Tibial nerve (tissue), 4 donors: ENCODE measurements at regions not wholly inside any gene's neighbourhood (a gene's known extent, or its start where the extent isn't known, plus 50 kb on each side); places are given as distances from the start of the nearest gene placed in this dataset.

ENCODE experiments used
- DNase-seq, 2 donors: peaks; one replicate each; pipeline ENCODE4 v3.0.0-alpha.2; 2019; ENCODE audit warnings: low spot score in 2 of 2
- H3K27ac ChIP-seq, 4 donors: fragments of 200-600 bp; sonication (generic) in 3 of 4; one replicate each; pipeline ENCODE4 v1.5.1; 2017 to 2019; ENCODE audit warnings: mild to moderate bottlenecking in 1 of 4
- H3K27me3 ChIP-seq, 2 donors: fragments of 200-600 bp; sonication (generic) in 1 of 2; one replicate each; pipeline versions ENCODE4 v1.5.1 to v1.6.0; 2017 to 2019
- H3K36me3 ChIP-seq, 3 donors: fragments of 200-600 bp; sonication (generic); one replicate each; pipeline ENCODE4 v1.5.1; 2018 to 2019
- H3K4me1 ChIP-seq, 4 donors: fragments of 200-600 bp; sonication (generic) in 3 of 4; one replicate each; pipeline ENCODE4 v1.5.1; 2017 to 2019
- H3K4me3 ChIP-seq, 4 donors: fragments of 200-600 bp; sonication (generic) in 3 of 4; one replicate each; pipeline ENCODE4 v1.5.1; 2017 to 2019; ENCODE audit warnings: mild to moderate bottlenecking in 1 of 4, moderate library complexity in 1 of 4
- H3K9me3 ChIP-seq, 4 donors: fragments of 200-600 bp; sonication (generic) in 3 of 4; one replicate each; pipeline ENCODE4 v1.5.1; 2017 to 2019
- CTCF ChIP-seq, 5 experiments: fragments of 200-600 bp in 3 of 5; fragments of 450-650 bp in 2 of 5; sonication (generic) in 3 of 5; IDR thresholded peaks; one replicate each; pipeline ENCODE4 v1.5.1; 2016 to 2019; ENCODE audit warnings: antibody characterized with exemption in 5 of 5, mild to moderate bottlenecking in 3 of 5, moderate library complexity in 2 of 5
- EP300 ChIP-seq, 2 donors: sonication (generic); formaldehyde crosslinking; IDR thresholded peaks; one replicate each; pipeline ENCODE4 v1.6.1; 2017; ENCODE audit warnings: antibody characterized with exemption in 2 of 2, mild to moderate bottlenecking in 1 of 2
- POLR2A ChIP-seq, 2 donors: fragments of 450-650 bp; IDR thresholded peaks; one replicate each; pipeline ENCODE4 v1.6.1; 2017; ENCODE audit warnings: antibody characterized with exemption in 2 of 2, mild to moderate bottlenecking in 2 of 2, moderate library complexity in 2 of 2
- WGBS, 2 donors: methylation state at CpG; one replicate each; pipeline ENCODE4 v1.1.5; 2018; 5-methylcytosine and 5-hydroxymethylcytosine counted together

DNA sequence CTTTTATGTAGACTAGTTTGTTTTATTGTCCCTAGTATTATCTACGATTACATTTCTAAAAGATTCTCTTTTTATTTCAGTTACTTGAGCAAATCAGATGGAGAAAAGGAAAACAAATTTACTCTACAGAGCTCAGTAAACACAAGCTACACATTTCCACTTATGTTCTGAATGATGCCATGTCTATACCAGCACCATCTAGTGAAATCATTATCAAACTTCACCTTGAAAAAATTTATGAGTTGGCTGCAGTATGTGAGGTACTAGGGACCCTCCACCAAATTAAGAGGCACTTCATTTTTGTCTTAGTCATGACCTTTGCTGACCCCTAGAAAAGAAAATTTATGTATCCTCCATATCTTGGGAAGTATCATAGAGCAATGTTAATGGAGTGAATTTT lies 827.4 kb downstream of the SI start:
- TF ChIP-seq EP300 (IDR thresholded peaks at IDR 0.05) = no peak
- TF ChIP-seq POLR2A (IDR thresholded peaks at IDR 0.05) = no peak
- no peak for TF ChIP-seq CTCF (IDR thresholded peaks at IDR 0.05)
- Histone ChIP-seq H3K27ac (no peak overlapping the region), H3K4me3 (no peak overlapping the region), H3K36me3 (no peaks in the 10 kb centered on the region), H3K9me3 (no peaks in the 10 kb centered on the region), H3K27me3 (no peaks in the 10 kb centered on the region), H3K4me1 (no peaks in the 10 kb centered on the region)
- no peak for DNase-seq
- WGBS, 2 donors = 88 to 93% methylated on average over 1 of the region's 1 CpG

DNA sequence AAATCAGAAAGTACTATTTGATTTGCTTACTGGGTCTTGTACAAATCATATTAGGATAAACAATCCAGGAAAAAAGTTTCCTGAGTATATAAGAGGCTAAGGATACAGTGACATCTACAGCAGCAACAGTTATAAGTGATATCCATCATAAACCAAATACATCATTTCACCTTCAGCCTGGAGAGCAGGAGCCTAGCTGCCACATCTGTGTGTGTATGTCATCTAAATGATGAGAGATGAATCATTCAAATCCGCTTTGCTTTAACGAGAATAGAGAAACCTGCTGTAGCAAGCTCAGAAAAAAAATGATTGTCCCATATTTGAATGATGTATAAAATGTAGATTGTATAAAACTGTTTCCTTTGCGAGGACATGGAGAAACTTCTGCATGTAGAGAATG lies 841.4 kb downstream of the SI start:
- Histone ChIP-seq H3K9me3 (no peaks in the 10 kb centered on the region), H3K4me3 (no peak overlapping the region), H3K36me3 (no peaks in the 10 kb centered on the region), H3K27me3 (no peaks in the 10 kb centered on the region), H3K27ac (no peak overlapping the region), H3K4me1 (no peaks in the 10 kb centered on the region)
- no peak for TF ChIP-seq CTCF (IDR thresholded peaks at IDR 0.05)
- TF ChIP-seq EP300 (IDR thresholded peaks at IDR 0.05) = no peak
- WGBS, 2 donors = 92 to 97% methylated on average over 3 of the region's 3 CpGs
- no peak for DNase-seq

- no peak for DNase-seq
- WGBS, 2 donors = 72 to 73% methylated on average over 4 of the region's 4 CpGs
- no peak overlapping the region for H3K4me3 ChIP-seq
- H3K27ac ChIP-seq = no peak overlapping the region
- TF ChIP-seq CTCF (IDR thresholded peaks at IDR 0.05) = no peak
- no peak for TF ChIP-seq EP300 (IDR thresholded peaks at IDR 0.05)
- no peak for TF ChIP-seq POLR2A (IDR thresholded peaks at IDR 0.05)
- H3K4me1 ChIP-seq = no peaks in the 10 kb centered on the region
- H3K36me3 ChIP-seq = no peaks in the 10 kb centered on the region
- no peaks in the 10 kb centered on the region for H3K27me3 ChIP-seq
- no peaks in the 10 kb centered on the region for H3K9me3 ChIP-seq
Measured at GRCh38 chr3:164235289-164236028, 842.8 kb downstream of the SI start.

- no peak overlapping the region for H3K27ac ChIP-seq
- no peak overlapping the region for H3K4me3 ChIP-seq
- H3K36me3 ChIP-seq = no peaks in the 10 kb centered on the region
- WGBS, 2 donors = 80 to 82% methylated on average over 2 of the region's 2 CpGs
- DNase-seq = no peak
- H3K27me3 ChIP-seq = no peaks in the 10 kb centered on the region
- H3K9me3 ChIP-seq = no peaks in the 10 kb centered on the region
- TF ChIP-seq EP300 (IDR thresholded peaks at IDR 0.05) = no peak
- TF ChIP-seq POLR2A (IDR thresholded peaks at IDR 0.05) = no peak
- no peak for TF ChIP-seq CTCF (IDR thresholded peaks at IDR 0.05)
- H3K4me1 ChIP-seq = no peaks in the 10 kb centered on the region
Measured at GRCh38 chr3:164233951-164234350, 844.3 kb downstream of the SI start.

DNA sequence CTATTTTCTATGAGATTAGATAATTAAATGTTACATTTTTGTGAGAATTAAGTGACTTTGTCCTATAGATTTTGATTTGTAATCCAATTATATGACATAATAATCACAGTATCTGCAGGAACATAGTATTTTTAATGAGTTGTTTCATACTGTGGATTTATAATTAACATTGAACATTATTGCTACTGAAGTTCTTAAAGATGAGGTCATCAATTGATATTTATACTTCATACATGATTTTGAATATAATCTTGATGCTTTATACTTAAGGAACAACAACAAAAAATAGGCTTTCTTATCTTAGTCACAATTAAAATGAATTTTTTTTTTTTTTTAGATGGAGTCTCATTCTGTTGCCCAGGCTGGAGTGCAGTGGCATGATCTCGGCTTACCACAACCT lies 846.6 kb downstream of the SI start:
- Histone ChIP-seq H3K9me3 (no peaks in the 10 kb centered on the region), H3K4me3 (no peak overlapping the region)

More for the DNA sequence above, 846.6 kb downstream of the SI start:
- TF ChIP-seq CTCF (IDR thresholded peaks at IDR 0.05) (no peak), EP300 (IDR thresholded peaks at IDR 0.05) (no peak), POLR2A (IDR thresholded peaks at IDR 0.05) (no peak)
- no peaks in the 10 kb centered on the region for H3K4me1 ChIP-seq
- DNase-seq = no peak
- H3K36me3 ChIP-seq = no peaks in the 10 kb centered on the region
- H3K27me3 ChIP-seq = no peaks in the 10 kb centered on the region
- H3K27ac ChIP-seq = no peak overlapping the region
- WGBS, 2 donors = 88 to 94% methylated on average over 1 of the region's 1 CpG
